ENCODE measurements at regions not wholly inside any gene's neighbourhood (a gene's known extent, or its start where the extent isn't known, plus 50 kb on each side); places are given as distances from the start of the nearest gene placed in this dataset.
"Not testable (repeated sequence)": the region's sequence is repeated elsewhere in the genome, so short reads cannot be mapped to it uniquely, and the experiment has no call there.

DNA sequence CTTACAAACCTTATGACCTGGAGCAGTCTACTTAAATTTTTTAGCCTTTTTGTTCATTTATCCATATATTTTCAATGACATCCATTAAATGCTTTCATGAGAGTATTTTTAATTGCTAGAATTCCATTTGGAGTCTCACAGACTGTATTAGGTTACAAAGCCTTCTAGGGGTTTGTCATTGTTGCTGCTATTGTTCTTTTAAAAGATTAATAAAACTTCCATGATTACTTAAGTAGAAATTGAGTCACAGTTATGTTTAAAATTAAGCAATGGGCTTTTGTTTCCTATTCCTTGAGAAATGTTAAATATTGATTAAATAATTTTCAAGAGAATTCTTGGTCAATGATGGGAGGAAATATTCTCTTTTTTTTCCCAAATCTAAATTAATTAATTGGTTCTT is 1408.4 kb upstream of the RAG2 start:
- DNase-seq (ENCODE audit: low spot score), result no peak

DNA sequence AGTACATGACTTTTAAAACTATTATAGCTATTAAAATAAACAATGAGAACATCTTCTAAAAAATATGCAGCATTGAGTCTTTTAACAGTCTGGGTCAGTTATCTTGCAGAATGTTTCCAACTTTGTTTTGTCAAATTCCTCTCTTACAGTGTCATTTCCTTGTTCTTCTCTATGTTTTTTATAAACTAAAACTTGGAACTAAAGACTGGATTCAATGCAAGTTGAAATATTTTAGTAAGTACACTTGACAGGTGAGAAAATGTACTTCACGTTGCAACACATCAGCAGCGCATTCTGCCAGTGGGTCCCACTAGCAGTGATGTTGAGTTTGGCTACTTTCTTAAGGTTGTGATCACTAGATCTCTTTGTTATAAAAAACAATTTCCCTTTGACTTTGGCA is 1407.6 kb upstream of the RAG2 start:
- no peak for DNase-seq (ENCODE audit: low spot score)

DNA sequence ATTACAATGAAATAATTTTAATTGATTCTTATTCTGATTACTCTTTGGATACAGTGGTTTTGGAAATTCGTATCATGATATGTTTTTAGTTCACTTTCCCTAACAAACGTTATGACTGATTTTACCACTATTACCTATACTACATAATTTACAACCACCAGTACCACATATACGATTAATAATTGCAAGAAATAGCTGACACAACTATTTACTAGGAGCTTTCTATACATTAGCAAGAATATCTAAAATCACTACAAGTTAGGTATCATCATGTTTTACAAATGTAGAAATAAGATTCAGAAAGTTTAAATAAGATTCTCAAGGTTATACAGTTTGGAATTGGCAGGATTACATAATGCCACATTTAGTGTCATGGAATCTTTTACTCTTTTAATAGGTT is 1401.1 kb upstream of the RAG2 start:
- no peak for DNase-seq (ENCODE audit: low spot score)

DNA sequence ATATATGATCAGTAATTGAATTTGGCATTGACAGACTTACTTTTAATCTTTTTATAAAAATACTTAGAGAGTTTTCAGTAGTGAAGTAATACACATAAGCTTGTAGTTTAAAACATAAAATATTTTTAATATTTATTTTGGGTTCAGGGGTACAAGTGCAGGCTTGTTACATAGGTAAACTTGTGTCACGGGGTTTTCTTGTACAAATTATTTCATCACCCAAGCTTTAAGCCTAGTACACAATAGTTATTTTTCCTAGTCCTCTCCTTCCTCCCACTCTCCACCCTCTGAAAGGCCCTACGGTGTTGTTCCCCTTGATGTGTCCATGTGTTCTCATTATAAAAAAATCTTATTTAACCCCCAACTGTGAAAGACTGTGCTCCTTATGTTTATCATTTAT is 1397.8 kb upstream of the RAG2 start:
- DNase-seq (ENCODE audit: low spot score), result no peak

DNA sequence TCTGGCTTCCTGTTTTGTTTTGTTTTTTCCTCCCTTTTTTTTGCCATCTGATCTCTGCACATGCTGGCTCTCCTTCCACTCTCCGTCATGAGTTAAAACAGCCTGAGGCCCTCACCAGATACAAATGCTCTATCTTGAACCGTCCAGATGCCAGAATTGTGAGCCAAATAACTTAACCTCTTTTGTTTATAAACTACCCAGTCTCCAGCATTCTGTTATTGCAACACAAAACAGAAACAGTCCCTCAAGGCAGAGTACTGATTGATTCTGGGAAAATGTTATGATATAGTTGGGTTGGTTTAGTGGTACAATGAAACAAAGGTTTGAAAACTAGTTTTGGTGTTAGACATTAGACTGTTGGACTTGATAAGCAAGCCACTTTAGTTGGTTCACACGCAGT is 1390.0 kb upstream of the RAG2 start:
- no peak for DNase-seq (ENCODE audit: low spot score)

DNA sequence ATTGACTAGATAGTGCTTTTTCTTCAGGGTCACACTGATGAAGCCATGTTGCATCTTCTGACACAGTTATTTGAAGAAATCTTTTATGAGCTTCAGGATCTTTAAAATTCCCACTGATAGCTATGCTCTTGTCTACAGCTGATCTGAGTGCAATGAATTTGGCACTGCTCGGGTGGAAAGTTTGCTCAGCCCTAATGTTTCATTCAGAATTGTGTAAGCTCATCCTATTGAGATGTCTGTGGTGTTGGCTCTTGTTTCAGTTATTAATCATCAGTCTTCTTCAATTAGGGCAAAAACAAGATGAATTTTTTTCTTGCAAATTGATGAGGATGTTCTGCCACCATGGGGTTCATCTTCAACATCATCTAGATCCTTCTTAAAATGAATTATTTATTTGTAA is 1387.0 kb upstream of the RAG2 start:
- DNase-seq (ENCODE audit: low spot score), result no peak

DNA sequence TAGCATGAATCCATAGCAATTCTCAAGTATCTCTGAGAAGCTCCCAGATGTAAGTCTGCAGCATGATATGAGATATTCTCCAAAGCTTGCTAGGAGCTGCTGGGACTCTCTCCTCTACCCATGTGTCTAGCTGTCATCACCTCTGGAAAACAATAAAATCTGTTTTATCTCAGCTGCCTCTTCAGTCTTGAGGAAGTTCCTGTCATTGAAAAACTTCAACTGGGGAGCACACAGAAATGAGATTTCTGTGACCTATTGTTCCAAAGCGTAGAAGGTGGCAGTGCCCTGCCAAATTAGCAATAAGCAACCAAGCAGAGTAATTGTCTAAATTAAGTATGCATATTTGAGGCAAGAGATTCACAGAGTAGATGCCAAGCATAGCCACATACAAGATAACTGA is 1380.6 kb upstream of the RAG2 start:
- DNase-seq (ENCODE audit: low spot score), result no peak

DNA sequence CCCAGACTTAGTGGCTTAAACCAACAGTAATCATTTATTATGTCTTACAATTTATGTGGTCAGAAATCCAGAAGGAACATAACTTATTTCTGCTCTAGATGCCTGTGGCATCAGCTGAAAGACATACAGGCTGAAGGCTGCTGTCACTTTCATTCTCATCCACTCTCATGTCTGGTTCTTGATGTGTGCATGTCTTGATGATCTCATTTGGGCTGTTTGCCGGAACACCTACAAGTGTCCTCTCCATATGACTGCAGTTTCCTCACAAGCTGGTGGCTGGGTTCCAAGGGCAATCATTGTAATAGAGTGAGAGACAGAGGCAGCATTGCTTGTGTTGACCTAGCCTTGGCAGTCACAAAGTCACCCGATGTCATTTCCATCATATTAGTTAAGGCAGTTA is 1375.9 kb upstream of the RAG2 start:
- DNase-seq (ENCODE audit: low spot score), result no peak

DNA sequence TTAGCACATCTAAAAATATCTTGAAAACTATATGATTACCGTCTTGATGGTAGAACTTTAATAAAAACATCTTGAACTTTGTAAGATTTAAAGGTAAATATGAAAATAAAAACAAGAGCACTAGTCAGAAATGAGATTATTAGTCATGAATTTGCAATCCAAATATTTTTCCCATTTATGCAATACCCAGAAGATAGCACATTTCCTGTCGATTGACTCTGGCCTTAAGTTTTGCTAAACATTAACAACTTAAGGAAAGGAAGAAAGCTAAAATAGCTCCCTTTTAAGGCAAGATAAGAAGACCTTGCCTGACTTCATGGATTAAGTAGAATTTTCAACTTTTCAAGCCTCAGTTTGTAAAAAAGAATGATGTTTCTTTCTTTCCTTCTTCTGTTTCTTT is 1374.7 kb upstream of the RAG2 start:
- no peak for DNase-seq (ENCODE audit: low spot score)

DNA sequence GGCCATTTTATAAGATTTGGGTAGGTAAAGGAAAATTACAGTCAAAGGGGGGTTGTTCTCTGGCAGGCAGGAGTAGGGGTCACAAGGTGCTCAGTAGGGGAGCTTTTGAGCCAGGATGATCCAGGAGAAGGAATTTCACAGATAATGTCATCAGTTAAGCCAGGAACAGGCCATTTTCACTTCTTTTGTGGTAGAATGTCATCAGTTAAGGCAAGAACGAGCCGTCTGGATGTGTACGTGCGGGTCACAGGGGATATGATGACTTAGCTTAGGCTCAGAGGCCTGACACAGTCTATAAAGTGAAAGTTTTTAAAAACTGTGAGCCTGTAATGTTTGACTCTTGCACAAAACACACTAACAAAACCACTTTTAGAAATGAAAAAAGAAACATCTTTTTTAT is 1371.3 kb upstream of the RAG2 start:
- not testable (repeated sequence) for DNase-seq (ENCODE audit: low spot score)

DNA sequence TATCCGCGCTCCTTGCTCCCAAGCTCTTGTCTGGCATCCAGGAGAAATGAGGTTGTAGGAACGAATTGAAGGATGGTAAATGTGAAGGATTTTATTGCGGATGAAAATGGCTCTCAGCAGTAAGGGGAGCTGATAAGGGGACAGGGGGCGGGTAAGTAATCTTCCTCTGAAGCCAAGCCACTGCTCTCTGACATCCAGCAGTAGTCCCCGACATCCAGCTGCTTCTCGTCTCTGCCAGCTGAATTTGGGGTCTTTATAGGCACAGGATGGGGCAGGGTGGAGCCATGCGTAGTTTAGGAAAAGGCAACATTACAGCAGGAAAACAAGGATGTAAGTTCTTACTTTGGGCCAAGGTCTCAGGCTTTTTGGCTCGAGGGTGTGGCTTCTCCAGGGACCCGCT is 1370.1 kb upstream of the RAG2 start:
- no peak for DNase-seq (ENCODE audit: low spot score)

DNA sequence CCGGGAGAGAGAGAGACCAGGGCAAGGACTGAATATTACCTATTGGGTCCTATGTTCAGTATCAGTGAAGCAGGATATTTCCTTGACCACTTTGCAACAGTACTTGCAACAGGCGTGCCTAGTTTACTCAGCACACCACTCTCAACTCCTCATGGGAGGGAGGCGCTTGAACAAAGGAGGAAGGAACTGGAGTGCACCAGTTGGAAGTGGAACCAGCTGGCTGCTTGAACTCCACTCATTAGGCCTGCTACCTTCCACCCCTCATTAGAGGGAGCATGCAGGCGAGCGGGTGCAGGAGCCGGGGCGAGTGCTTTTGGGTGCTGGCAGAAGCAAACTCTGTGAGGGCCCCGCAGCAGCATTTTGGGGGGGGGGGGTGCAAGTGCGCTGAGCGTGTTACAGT is 1369.6 kb upstream of the RAG2 start:
- no peak for DNase-seq (ENCODE audit: low spot score)

DNA sequence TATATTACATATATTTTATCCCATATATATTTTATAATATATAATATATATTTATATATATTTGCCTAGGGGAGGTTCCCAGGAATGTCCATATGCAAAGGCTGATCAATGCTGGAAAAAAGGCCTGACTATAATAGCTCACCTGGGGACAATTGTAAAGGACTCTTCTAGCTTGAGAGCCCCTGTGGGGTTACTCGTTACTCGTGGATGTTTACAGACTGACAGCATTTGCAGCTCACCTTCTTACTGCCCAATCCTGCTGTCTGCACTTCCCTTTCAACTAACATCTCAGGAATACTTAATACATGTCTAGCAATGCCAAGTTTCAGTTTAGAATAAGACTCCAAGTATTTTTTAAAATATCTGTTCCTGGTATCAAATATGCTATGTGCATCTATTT is 1365.4 kb upstream of the RAG2 start:
- DNase-seq (ENCODE audit: low spot score), result no peak

DNA sequence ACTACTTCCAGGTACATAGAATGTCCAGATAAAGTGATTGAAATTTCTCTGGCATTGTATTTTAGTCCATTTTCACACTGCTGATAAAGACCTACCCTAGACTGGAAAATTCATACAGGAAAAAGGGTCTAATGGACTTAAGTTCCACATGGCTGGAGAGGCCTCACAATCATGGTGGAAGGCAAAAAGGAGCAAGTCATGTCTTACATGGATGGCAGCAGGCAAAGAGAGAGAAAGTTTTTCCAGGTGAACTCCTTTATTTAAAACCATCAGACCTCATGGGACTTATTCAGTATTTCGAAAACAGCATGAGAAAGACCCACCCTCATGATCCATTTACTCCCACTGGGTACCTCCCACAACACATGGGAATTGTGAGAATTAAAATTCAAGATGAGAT is 1359.7 kb upstream of the RAG2 start:
- no peak for DNase-seq (ENCODE audit: low spot score)

DNA sequence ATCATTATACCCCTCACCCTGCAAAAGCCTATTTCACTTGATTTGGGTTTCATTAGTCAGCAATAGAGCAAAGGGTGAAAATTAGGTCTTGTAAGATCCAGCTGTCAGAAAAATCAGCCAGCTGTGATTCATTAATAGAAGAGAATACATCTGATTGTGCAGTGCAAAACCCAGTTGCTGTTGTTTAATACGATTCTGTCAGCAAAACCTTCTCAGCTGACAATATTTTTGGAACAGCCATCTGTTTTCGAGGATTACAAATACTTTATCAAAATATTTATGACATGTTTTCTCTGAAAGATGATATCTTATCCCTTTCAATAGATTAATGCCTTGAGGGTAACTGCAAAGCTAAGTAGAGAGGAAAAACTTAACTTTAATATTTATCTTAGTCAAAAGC is 1354.0 kb upstream of the RAG2 start:
- no peak for DNase-seq (ENCODE audit: low spot score)

DNA sequence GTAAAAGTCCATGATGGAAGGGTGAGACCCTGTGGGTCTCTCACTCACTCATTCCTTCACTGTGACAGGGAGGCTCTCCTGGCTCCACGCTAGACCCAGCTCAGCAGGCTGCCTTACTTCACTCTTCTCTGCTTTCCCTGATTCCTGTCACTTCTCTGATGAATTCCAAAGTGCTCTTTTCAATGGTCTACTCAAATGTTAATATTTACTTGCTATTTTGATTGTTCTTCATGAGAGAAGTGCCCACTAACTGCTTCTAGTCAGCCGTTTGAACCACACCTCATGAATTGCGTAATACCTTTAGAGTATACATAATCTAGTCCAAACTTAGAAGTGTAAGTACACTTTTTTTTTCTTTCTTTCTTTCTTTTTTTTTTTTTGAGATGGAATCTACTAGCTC is 1350.2 kb upstream of the RAG2 start:
- DNase-seq (ENCODE audit: low spot score), result no peak

DNA sequence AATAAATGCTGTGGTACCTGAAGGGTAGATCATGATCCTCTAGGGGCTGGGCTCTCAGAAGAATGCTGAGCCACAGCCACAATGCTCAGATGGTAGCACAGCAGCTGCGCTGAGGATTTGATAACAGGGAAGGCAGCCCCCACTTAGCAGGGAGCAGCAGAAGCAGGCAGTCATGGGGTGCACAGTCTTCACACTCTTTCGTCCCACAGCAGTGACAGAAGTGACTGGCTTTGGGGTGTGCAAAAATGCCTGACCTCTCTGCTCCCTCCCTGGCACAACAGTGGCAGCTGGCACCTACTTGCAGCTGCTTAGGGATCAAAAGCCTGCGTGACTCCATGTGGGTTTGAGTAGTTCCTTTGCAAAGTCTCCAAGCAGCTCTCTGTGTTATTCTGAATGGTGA is 1349.8 kb upstream of the RAG2 start:
- DNase-seq (ENCODE audit: low spot score), result no peak

DNA sequence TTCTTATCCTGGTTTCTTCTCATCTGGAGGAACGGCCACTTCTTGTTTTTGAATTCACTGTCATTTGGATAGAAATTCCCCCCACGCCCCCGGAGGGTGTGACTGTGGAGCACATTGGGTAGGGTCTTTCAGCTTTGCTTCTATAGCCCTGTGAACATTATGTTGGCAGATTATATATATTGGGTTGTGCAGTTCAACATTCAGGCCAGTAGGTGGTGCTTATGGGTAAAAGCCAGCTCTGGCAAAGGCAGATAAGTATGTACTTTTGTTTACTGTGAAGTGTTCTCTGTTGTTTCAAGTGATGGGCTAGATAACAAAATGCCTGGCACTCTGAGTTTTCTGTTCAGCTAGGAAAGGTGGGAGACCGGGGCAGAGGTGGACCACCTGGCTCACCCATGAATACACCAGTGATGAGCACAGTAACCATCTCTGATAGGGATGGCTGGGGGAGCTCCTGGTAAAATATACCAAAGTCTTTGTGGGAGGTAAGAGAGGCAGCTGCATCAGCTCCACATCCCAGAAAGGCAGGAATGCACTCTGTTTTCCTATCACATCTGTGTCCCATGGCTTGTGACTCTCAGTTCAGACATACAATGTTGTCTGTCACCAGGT is 1348.2 kb upstream of the RAG2 start:
- no peak for DNase-seq (ENCODE audit: low spot score)

DNA sequence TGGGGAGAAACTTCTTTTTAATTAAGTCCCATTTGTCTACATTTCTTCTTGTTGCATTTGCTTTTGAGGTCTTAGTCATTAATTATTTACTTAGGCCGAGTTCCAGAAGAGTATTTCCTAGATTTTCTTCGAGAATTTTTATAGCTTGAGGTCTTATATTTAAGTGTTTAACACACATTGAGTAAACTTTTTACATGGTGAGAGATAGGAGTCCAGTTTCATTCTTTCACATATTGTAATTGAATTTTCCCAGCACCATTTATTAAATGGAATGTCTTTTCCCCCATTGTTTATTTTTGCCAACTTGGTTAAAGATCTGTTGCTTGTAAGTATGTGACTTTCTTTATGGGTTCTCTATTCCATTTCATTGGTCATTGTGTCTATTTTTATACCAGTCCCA is 1344.0 kb upstream of the RAG2 start:
- DNase-seq (ENCODE audit: low spot score), result no peak

DNA sequence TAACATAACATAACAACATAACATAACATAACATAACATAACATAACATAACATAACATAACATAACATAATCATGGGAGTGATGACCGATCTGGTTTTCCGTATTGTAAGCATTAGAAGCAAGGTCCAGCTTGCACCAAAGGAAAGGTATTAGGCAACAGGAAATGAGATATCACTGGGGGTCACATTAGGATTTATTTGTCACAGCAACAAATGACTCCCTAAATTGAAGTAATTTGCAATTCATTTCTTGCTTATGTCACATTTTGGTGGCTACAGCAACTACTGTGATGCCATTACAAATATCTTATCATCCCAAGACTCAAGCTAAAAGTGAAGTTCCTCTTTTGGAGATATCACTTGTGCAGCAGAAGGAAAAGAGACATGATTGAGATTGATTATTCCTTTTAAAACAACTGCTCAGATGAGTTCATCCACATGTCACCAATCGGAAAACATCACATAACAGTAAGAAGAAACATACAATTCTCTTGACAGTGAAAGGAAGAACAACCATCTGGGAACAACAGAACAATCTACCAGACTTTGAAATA is 1331.1 kb upstream of the RAG2 start:
- no peak for DNase-seq (ENCODE audit: low spot score)

DNA sequence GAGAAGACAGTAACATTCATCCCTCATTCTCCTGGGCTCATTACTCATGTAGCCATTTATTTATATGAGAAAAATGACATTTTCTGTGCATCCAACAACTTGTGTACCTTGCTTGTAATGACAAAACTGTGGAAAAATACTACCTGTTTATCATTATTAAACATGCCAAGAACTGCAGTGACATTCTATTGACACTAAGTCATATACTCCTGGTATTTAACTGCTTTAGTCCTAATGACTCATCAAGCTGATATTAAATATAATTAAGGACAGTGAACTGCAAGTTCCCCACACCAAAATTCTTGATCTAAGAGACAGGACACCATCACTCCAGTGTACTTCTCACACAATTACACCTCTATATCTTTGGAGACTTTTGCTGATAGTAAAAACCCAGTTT is 1328.7 kb upstream of the RAG2 start:
- DNase-seq (ENCODE audit: low spot score), result no peak

DNA sequence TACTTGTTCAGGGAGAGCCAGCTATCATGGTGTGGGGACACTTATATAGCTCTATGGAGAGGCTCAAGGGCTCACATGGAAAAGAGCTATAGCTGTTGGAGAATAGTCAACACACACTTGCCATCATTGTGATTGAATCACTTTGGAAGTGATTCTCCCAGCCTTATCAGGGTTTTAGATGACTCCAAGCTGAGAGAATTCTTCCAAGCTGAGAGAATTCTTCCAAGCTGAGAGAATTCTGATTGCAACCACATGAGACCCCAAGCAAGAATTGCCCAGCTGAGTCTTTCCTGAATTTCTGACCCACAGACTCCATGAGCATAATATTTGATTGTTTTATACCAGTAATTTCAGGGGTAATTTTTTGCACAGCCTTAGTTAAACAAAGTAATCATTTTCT is 1318.3 kb upstream of the RAG2 start:
- DNase-seq (ENCODE audit: low spot score), result no peak

DNA sequence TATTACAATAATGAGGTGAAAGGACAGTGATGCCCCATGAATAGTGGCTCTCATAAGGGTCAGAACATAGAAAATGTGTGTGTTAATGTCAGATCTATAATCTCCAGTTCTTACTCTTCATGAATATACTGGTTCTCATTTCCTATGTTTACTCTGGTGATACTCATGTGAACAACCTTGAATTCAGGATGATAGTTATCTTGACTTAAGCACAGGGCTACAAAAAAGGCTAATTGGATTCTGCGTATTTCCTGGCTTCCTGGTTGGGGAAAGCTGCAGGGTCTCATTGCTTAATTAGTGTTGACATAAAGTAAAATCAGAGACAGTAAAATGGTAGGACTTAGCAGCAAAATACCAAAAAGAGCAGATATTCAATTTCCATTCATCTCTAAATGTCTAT is 1316.8 kb upstream of the RAG2 start:
- no peak for DNase-seq (ENCODE audit: low spot score)

DNA sequence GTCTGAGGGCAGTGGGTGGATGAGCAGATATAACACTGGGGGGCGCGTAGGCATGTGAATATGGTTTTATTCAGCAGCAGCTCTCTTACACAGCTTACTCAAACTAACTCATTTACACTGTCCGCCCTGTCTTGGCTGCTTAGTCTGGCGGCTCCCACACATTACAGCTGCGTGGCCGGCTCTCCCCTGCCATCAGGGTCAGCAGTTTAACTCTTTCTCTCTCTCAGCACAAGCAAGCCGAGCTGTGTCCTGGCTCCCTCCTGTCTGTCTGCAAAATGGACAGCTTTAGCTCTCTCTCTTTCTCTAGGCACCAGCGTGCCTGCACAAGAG is 1310.1 kb upstream of the RAG2 start:
- no peak for DNase-seq (ENCODE audit: low spot score)

Measured in CD4-positive, alpha-beta T cell treated with Interleukin-2 at 100 ng/mL for 4 hours (primary cell).